ENCODE measurements at regions not wholly inside any gene's neighbourhood (a gene's known extent, or its start where the extent isn't known, plus 50 kb on each side); places are given as distances from the start of the nearest gene placed in this dataset.

- TF ChIP-seq CTCF (IDR thresholded peaks at IDR 0.05) (no peak), SIN3A (IDR thresholded peaks at IDR 0.05; ENCODE audit: borderline replicate concordance, insufficient read depth, low read depth, low read length) (no peak), REST (IDR thresholded peaks at IDR 0.05; ENCODE audit: insufficient read depth in 1 of 2, low read depth in 2 of 2, low read length in 1 of 2) (no peak)
Observed at GRCh38 chr2:226208726-226209125, 590.9 kb downstream of the IRS1 start.

All from Panc1 (cell line).